Adrenal gland (tissue), 5 donors: ENCODE measurements at regions not wholly inside any gene's neighbourhood (a gene's known extent, or its start where the extent isn't known, plus 50 kb on each side); places are given as distances from the start of the nearest gene placed in this dataset.

ENCODE experiments used
- CTCF ChIP-seq, 6 experiments: fragments of 450-650 bp in 4 of 6; fragments of 200-600 bp in 2 of 6; sonication (generic) in 1 of 6; IDR thresholded peaks; 1 replicate in 5 of 6; 2 replicates in 1 of 6; pipeline versions ENCODE4 v1.5.1 to v1.8.0; 2016 to 2021; ENCODE audit warnings: antibody characterized with exemption in 6 of 6, mild to moderate bottlenecking in 2 of 6, moderate library complexity in 1 of 6
- POLR2A ChIP-seq, 2 donors: fragments of 450-650 bp; IDR thresholded peaks; one replicate each; pipeline ENCODE4 v1.6.1; 2017; ENCODE audit warnings: antibody characterized with exemption in 2 of 2, mild to moderate bottlenecking in 2 of 2, moderate library complexity in 1 of 2
- donor health status: DM: no; HTN: no; CAD: no.

GRCh38 chr10:44763331-44763730, 147.8 kb upstream of the TMEM72 start:
- TF ChIP-seq CTCF (IDR thresholded peaks at IDR 0.05) (no peak), POLR2A (IDR thresholded peaks at IDR 0.05) (no peak)
